OCI-LY1 (cell line): ENCODE measurements at regions not wholly inside any gene's neighbourhood (a gene's known extent, or its start where the extent isn't known, plus 50 kb on each side); places are given as distances from the start of the nearest gene placed in this dataset.

Experiments used
- H2AFZ ChIP-seq: fragments of 200-600 bp; sonication (generic), shearing (Covaris generic); 2 replicates; pipeline ENCODE4 v1.6.0; 2014; ENCODE audit warnings: antibody characterized with exemption, mild to moderate bottlenecking, low read length
- H3F3A ChIP-seq: fragments of 200-600 bp; sonication (generic), shearing (Covaris generic); 2 replicates; pipeline ENCODE4 v1.6.0; 2014; ENCODE audit warnings: mild to moderate bottlenecking, antibody characterized with exemption, low read length, moderate library complexity; ENCODE audit not compliant: insufficient read depth
- H3K27ac ChIP-seq: fragments of 200-600 bp; sonication (generic); 2 replicates; pipeline ENCODE4 v1.5.1; 2014; ENCODE audit warnings: low read length, mixed run types, mild to moderate bottlenecking, low read depth; ENCODE audit not compliant: poor library complexity, severe bottlenecking
- H3K27me3 ChIP-seq: fragments of 200-600 bp; sonication (generic); 2 replicates; pipeline ENCODE4 v1.6.0; 2014; ENCODE audit warnings: antibody characterized with exemption, mild to moderate bottlenecking, low read length, moderate library complexity; ENCODE audit not compliant: insufficient read depth
- H3K36me3 ChIP-seq: fragments of 200-600 bp; sonication (generic); 2 replicates; pipeline ENCODE4 v1.6.1; 2014; ENCODE audit warnings: mild to moderate bottlenecking, antibody characterized with exemption, low read length, moderate library complexity, mixed read lengths; ENCODE audit not compliant: insufficient read depth
- H3K4me1 ChIP-seq: fragments of 200-600 bp; sonication (generic); 2 replicates; pipeline ENCODE4 v1.5.1; 2014; ENCODE audit warnings: mild to moderate bottlenecking, low read length, moderate library complexity; ENCODE audit not compliant: insufficient read depth, severe bottlenecking
- H3K4me2 ChIP-seq: fragments of 200-600 bp; sonication (generic), shearing (Covaris generic); 2 replicates; pipeline ENCODE4 v1.6.1; 2014; ENCODE audit warnings: low read length
- H3K4me3 ChIP-seq: fragments of 200-600 bp; sonication (generic); 2 replicates; pipeline ENCODE4 v1.5.1; 2014; ENCODE audit warnings: low read length, low read depth, mild to moderate bottlenecking, mixed read lengths; ENCODE audit not compliant: poor library complexity, severe bottlenecking
- H3K79me2 ChIP-seq: fragments of 200-600 bp; shearing (Covaris generic); 2 replicates; pipeline ENCODE4 v1.6.1; 2016; ENCODE audit warnings: mixed run types, low read length, mixed read lengths; ENCODE audit not compliant: insufficient read depth
- H3K9ac ChIP-seq: fragments of 200-600 bp; sonication (generic), shearing (Covaris generic); 2 replicates; pipeline ENCODE4 v1.6.1; 2014; ENCODE audit warnings: mild to moderate bottlenecking, low read length, mixed read lengths
- H3K9me2 ChIP-seq: fragments of 200-600 bp; sonication (generic), shearing (Covaris generic); 2 replicates; pipeline ENCODE4 v1.6.1; 2014; ENCODE audit warnings: low read depth, mild to moderate bottlenecking, low read length, mixed read lengths
- H3K9me3 ChIP-seq: fragments of 200-600 bp; shearing (Covaris generic); 2 replicates; pipeline ENCODE4 v1.6.1; 2014; ENCODE audit warnings: low read length, mixed read lengths
- H4K20me1 ChIP-seq: fragments of 200-600 bp; sonication (generic), shearing (Covaris generic); 2 replicates; pipeline ENCODE4 v1.6.0; 2016; ENCODE audit warnings: mild to moderate bottlenecking, low read length; ENCODE audit not compliant: insufficient read depth
- EZH2 ChIP-seq: fragments of 200-600 bp; sonication (generic), shearing (Covaris generic); IDR thresholded peaks from 2 replicates; pipeline ENCODE4 v1.8.0; 2017; ENCODE audit warnings: borderline replicate concordance, mixed run types, mild to moderate bottlenecking, antibody characterized with exemption, low read length, moderate library complexity, mixed read lengths
- TF ChIP-seq, protein P1 (sequence below): fragments of 200-600 bp; sonication (generic), shearing (Covaris generic); IDR thresholded peaks from 2 replicates; pipeline ENCODE4 v1.5.1; 2017; ENCODE audit warnings: mild to moderate bottlenecking, antibody characterized with exemption, low read length, moderate library complexity, mixed read lengths

DNA sequence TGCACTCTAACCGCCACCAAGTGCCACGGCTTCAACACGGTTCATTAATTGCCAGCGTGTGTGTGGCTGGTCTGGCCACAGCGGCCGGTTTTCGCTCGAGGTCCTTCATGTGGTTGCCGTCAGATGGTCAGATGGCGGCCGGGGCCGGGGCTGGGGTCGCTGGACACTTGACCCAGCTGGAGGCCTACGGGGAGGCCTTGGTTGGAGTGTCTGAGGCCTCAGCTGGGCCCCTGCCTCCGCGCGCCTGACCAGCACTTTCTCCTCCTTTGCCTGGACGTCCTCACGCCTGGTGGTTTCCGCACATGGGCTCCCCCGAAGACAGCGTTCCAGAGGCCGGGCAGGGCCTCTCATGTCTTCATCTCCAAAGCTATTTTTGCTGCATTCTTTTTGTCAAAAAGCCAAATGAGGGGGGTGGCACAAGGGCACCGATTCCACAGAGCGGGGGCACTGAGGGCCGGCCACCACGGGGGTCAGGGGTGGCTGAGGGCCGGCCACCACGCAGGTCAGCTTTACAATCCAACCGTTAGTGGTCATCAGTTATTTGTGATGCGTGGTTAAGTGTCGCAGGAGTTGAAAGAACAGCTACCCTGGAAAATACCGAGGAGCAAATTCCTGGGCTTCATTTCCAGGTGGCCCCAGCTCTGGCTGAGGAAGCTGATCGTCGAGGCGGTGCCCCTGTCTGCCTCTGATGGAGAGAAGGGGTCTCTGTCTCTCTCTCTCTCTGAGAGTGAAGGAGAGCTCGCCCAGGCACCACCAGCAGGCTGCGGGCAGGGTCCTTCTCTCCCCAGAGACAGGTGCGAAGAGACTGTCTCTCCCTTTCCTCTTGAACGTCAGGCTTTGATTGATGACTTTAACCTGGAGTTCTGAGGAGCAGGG lies 50.5 kb upstream of the FRMD1 start:
- TF ChIP-seq, protein P1, sequence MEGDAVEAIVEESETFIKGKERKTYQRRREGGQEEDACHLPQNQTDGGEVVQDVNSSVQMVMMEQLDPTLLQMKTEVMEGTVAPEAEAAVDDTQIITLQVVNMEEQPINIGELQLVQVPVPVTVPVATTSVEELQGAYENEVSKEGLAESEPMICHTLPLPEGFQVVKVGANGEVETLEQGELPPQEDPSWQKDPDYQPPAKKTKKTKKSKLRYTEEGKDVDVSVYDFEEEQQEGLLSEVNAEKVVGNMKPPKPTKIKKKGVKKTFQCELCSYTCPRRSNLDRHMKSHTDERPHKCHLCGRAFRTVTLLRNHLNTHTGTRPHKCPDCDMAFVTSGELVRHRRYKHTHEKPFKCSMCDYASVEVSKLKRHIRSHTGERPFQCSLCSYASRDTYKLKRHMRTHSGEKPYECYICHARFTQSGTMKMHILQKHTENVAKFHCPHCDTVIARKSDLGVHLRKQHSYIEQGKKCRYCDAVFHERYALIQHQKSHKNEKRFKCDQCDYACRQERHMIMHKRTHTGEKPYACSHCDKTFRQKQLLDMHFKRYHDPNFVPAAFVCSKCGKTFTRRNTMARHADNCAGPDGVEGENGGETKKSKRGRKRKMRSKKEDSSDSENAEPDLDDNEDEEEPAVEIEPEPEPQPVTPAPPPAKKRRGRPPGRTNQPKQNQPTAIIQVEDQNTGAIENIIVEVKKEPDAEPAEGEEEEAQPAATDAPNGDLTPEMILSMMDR, result no peak
- no peak for TF ChIP-seq EZH2
- no peaks in the 10 kb centered on the region for H3K79me2 ChIP-seq
- no peak overlapping the region for H3K4me3 ChIP-seq
- H3K9ac ChIP-seq, result no peak overlapping the region
- no peaks in the 10 kb centered on the region for H4K20me1 ChIP-seq
- H3K27ac ChIP-seq, result no peak overlapping the region
- H3K27me3 ChIP-seq, result no peaks in the 10 kb centered on the region
- no peaks in the 10 kb centered on the region for H3K9me3 ChIP-seq
- no peaks in the 10 kb centered on the region for H3F3A ChIP-seq
- H3K4me2 ChIP-seq, result no peak overlapping the region
- H3K4me1 ChIP-seq, result no peaks in the 10 kb centered on the region
- H2AFZ ChIP-seq, result no peak overlapping the region
- no peaks in the 10 kb centered on the region for H3K36me3 ChIP-seq
- H3K9me2 ChIP-seq, result no peaks in the 10 kb centered on the region

- no peaks in the 10 kb centered on the region for H3F3A ChIP-seq
- no peak overlapping the region for H3K4me3 ChIP-seq
- no peaks in the 10 kb centered on the region for H3K79me2 ChIP-seq
- no peak overlapping the region for H3K27ac ChIP-seq
- no peak overlapping the region for H2AFZ ChIP-seq
- H3K4me2 ChIP-seq, result no peak overlapping the region
- no peaks in the 10 kb centered on the region for H3K36me3 ChIP-seq
- H3K27me3 ChIP-seq, result no peaks in the 10 kb centered on the region
- H4K20me1 ChIP-seq, result no peaks in the 10 kb centered on the region
- no peaks in the 10 kb centered on the region for H3K9me3 ChIP-seq
- no peaks in the 10 kb centered on the region for H3K4me1 ChIP-seq
- no peaks in the 10 kb centered on the region for H3K9me2 ChIP-seq
- H3K9ac ChIP-seq, result no peak overlapping the region
- TF ChIP-seq, protein P1, result no peak
- no peak for TF ChIP-seq EZH2
Measured at GRCh38 chr6:168128631-168129291, 49.7 kb upstream of the FRMD1 start.
